MCF 10A (cell line): ENCODE measurements at regions not wholly inside any gene's neighbourhood (a gene's known extent, or its start where the extent isn't known, plus 50 kb on each side); places are given as distances from the start of the nearest gene placed in this dataset.
"Not testable (repeated sequence)": the region's sequence is repeated elsewhere in the genome, so short reads cannot be mapped to it uniquely, and the experiment has no call there.

Source experiments
- BruUV-seq: library from RNA; stranded (reverse); fragments of 400-500 nt; replicated peaks from 2 replicates; lab custom pipeline; 2021; lab: Mats Ljungman, UMichigan
- CTCF ChIA-PET: fragments of 300-600 bp; sonication (Branson Sonifier 250); formaldehyde crosslinking; extraction: SDS; loops from one replicate; lab custom pipeline; 2021; ENCODE audit warnings: antibody characterized with exemption, inconsistent platforms; lab: Yijun Ruan, JAX
- POLR2A ChIA-PET: fragments of 300-600, 350-650 bp; sonication (Branson Sonifier 250); formaldehyde crosslinking; extraction: SDS; loops from one replicate; lab custom pipeline; 2020; ENCODE audit warnings: antibody characterized with exemption, inconsistent platforms; lab: Yijun Ruan, JAX
- DNase-seq: peaks from one replicate; pipeline ENCODE4 v3.0.0-alpha.2; 2018; ENCODE audit not compliant: unreplicated experiment
- H3K27ac Mint-ChIP-seq: one replicate; pipeline ENCODE4 v1.8.0; 2022; ENCODE audit warnings: mild to moderate bottlenecking, low read depth, mixed read lengths; ENCODE audit not compliant: unreplicated experiment
- H3K27me3 Mint-ChIP-seq: one replicate; pipeline ENCODE4 v1.8.0; 2022; ENCODE audit warnings: mixed read lengths; ENCODE audit not compliant: insufficient read depth, unreplicated experiment
- H3K36me3 Mint-ChIP-seq: one replicate; pipeline ENCODE4 v1.8.0; 2022; ENCODE audit warnings: mild to moderate bottlenecking, moderate library complexity, mixed read lengths; ENCODE audit not compliant: insufficient read depth, unreplicated experiment
- H3K4me1 Mint-ChIP-seq: one replicate; pipeline ENCODE4 v1.8.0; 2022; ENCODE audit warnings: mixed read lengths; ENCODE audit not compliant: insufficient read depth, unreplicated experiment
- H3K4me3 Mint-ChIP-seq: one replicate; pipeline ENCODE4 v1.8.0; 2022; ENCODE audit warnings: mild to moderate bottlenecking, moderate library complexity, mixed read lengths; ENCODE audit not compliant: unreplicated experiment
- H3K9me3 Mint-ChIP-seq: one replicate; pipeline ENCODE4 v1.8.0; 2022; ENCODE audit warnings: mixed read lengths; ENCODE audit not compliant: unreplicated experiment
- intact Hi-C: fragments of 100-400 bp; cut with micrococcal nuclease; formaldehyde crosslinking; loops from 2 replicates; pipeline ENCODE4 v1.14.1; 2022
- TF ChIP-seq, protein P1 (sequence below): fragments of 200-600 bp; IDR thresholded peaks from one replicate; pipeline ENCODE4 v1.8.0; 2022; ENCODE audit warnings: antibody characterized with exemption, mild to moderate bottlenecking; ENCODE audit not compliant: unreplicated experiment

DNA sequence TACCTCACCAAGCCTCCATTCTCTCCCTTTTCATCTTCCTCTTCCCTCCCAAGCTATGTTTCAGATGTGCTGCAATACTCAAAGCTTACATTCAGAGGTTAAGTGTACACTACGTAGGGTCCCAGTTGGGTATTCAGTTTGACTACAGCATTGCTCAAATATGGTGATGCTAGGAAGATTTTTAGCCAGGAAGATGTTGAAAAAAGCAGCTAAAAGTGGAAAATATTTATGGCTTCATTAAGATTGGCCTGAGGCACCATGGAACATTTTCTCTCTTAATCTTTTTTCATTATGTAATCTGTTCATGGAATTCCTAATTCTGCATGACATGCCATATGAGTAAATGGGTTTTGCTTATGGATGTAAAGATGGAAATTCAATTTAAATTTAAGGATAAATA lies 72.0 kb upstream of the ABCB5 start:
- Mint-ChIP-seq H3K9me3 (no peaks in the 10 kb centered on the region), H3K4me1 (peaks cover 23% of the 10 kb centered on the region), H3K27ac (no peak overlapping the region), H3K27me3 (no peaks in the 10 kb centered on the region), H3K36me3 (no peaks in the 10 kb centered on the region), H3K4me3 (no peak overlapping the region)
- CTCF ChIA-PET, result no interaction called here
- BruUV-seq, result no TSS peak
- POLR2A ChIA-PET, result no interaction called here
- TF ChIP-seq, protein P1, sequence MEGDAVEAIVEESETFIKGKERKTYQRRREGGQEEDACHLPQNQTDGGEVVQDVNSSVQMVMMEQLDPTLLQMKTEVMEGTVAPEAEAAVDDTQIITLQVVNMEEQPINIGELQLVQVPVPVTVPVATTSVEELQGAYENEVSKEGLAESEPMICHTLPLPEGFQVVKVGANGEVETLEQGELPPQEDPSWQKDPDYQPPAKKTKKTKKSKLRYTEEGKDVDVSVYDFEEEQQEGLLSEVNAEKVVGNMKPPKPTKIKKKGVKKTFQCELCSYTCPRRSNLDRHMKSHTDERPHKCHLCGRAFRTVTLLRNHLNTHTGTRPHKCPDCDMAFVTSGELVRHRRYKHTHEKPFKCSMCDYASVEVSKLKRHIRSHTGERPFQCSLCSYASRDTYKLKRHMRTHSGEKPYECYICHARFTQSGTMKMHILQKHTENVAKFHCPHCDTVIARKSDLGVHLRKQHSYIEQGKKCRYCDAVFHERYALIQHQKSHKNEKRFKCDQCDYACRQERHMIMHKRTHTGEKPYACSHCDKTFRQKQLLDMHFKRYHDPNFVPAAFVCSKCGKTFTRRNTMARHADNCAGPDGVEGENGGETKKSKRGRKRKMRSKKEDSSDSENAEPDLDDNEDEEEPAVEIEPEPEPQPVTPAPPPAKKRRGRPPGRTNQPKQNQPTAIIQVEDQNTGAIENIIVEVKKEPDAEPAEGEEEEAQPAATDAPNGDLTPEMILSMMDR, result no peak
- no peak for DNase-seq
- intact Hi-C loops, result no loop called here

DNA sequence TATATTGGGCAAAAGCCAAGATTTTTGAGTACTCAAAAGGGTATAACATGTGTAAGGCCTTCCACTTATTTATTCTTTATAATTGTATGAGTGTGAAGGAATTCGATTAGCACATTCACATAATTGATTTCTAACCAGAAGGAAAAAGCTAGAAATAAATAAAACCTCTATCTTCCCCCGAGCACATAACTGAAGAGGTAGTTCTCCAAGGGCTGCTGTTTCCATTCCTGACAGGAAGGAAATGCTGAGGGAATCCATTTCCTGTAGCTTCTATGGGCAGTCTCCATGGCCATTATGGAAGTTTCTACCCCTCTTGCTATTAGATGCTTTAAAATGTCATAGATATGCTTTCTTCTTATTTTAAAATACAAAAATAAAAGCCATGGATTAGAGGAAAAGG lies 70.5 kb upstream of the ABCB5 start:
- H3K36me3 Mint-ChIP-seq, result no peaks in the 10 kb centered on the region
- POLR2A ChIA-PET, result no interaction called here
- no peak overlapping the region for H3K4me3 Mint-ChIP-seq
- no peak overlapping the region for H3K27ac Mint-ChIP-seq
- TF ChIP-seq, protein P1, result no peak
- H3K9me3 Mint-ChIP-seq, result no peaks in the 10 kb centered on the region
- DNase-seq, result no peak
- peaks cover 23% of the 10 kb centered on the region for H3K4me1 Mint-ChIP-seq
- intact Hi-C loops, result no loop called here
- CTCF ChIA-PET, result interaction anchor here (0.6 kb wide), 1 partner anchor 233 kb away, joined by 3 read pairs; no protein-coding TSS in a partner anchor
- no peaks in the 10 kb centered on the region for H3K27me3 Mint-ChIP-seq
- no TSS peak for BruUV-seq

DNA sequence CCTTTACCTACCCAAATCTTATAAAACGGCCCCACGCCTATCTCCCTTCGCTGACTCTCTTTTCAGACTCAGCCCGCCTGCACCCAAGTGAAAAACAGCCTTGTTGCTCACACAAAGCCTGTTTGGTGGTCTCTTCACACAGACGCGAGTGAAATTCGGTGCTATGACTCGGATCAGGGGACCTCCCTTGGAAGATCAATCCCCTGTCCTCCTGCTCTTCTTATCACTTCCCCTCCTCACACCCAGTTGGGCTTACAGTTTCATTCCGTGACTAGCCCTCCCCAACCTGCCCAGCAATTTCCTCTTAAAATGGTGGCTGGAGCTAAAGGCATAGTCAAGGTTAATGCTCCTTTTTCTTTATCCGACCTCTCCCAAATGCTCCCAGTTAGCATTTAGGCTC lies 68.5 kb upstream of the ABCB5 start:
- H3K36me3 Mint-ChIP-seq, intact Hi-C loops, H3K27ac Mint-ChIP-seq, H3K27me3 Mint-ChIP-seq, H3K4me3 Mint-ChIP-seq, BruUV-seq, POLR2A ChIA-PET, CTCF ChIA-PET, DNase-seq, H3K9me3 Mint-ChIP-seq: not testable (repeated sequence)
- peaks cover 16% of the 10 kb centered on the region for H3K4me1 Mint-ChIP-seq

DNA sequence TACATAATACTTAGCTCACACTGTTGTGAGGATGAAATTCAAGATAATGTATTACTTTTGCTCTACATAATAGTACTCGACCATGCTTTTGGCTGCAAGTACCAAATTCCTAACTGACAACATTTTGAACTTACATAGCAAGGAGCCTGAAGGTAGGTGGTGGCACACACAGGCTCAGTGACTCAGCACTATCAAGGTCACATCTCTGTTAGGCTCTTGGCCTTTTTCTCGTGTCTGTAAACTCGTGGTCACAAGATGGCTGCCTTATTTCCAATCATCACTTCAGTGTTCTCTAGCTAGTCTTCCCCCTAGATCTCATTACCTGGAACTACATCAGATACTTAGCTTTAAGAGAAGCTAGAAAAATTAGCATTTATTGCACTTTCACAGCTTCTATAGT lies 61.4 kb upstream of the ABCB5 start:
- Mint-ChIP-seq H3K4me3 (no peak overlapping the region), H3K9me3 (no peaks in the 10 kb centered on the region), H3K27ac (no peak overlapping the region), H3K27me3 (no peaks in the 10 kb centered on the region), H3K4me1 (no peaks in the 10 kb centered on the region), H3K36me3 (no peaks in the 10 kb centered on the region)
- CTCF ChIA-PET, result interaction anchor here (0.6 to 0.8 kb wide), 3 partner anchors 92 to 859 kb away, joined by 3 to 5 read pairs (median 4); no protein-coding TSS in a partner anchor
- no TSS peak for BruUV-seq
- TF ChIP-seq, protein P1, result no peak
- POLR2A ChIA-PET, result no interaction called here
- intact Hi-C loops, result no loop called here
- no peak for DNase-seq

DNA sequence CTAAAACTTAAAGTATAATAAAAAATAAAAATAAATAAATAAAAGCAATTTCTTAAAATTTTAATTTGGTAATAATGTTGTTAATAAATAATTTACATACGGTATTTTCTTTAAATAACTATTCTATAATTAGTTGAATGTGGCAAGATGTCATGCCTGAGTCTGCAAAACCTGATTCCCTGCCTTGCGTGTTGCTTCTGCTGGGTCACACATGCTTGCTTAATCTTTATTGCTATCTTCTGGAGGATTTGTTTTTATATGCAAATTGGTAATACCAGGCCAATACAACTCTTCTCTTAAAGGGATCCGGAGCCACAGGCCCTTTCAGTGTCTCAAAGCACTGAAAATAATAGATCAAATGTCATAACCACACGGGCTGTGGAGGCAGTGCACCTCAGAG lies 59.4 kb upstream of the ABCB5 start:
- no peak overlapping the region for H3K4me3 Mint-ChIP-seq
- CTCF ChIA-PET, result interaction anchor here (0.7 kb wide), 1 partner anchor 809 kb away, joined by 3 read pairs; no protein-coding TSS in a partner anchor
- intact Hi-C loops, result no loop called here
- no peaks in the 10 kb centered on the region for H3K9me3 Mint-ChIP-seq
- POLR2A ChIA-PET, result no interaction called here
- BruUV-seq, result no TSS peak
- H3K27ac Mint-ChIP-seq, result no peak overlapping the region
- no peaks in the 10 kb centered on the region for H3K27me3 Mint-ChIP-seq
- H3K36me3 Mint-ChIP-seq, result no peaks in the 10 kb centered on the region
- H3K4me1 Mint-ChIP-seq, result no peaks in the 10 kb centered on the region
- DNase-seq, result no peak
- TF ChIP-seq, protein P1, result no peak
